DOHH2 (cell line): ENCODE measurements at regions not wholly inside any gene's neighbourhood (a gene's known extent, or its start where the extent isn't known, plus 50 kb on each side); places are given as distances from the start of the nearest gene placed in this dataset.

Experiments used
- CTCF ChIP-seq: fragments of 200-600 bp; sonication (generic); IDR thresholded peaks from one replicate; pipeline ENCODE4 v1.5.1; 2014; ENCODE audit warnings: antibody characterized with exemption, mild to moderate bottlenecking, low read depth, low read length; ENCODE audit not compliant: poor library complexity, severe bottlenecking
- EZH2phosphoT487 ChIP-seq: fragments of 200-600 bp; sonication (generic); IDR thresholded peaks from 2 replicates; pipeline ENCODE4 v1.6.1; 2017; ENCODE audit warnings: borderline replicate concordance, mild to moderate bottlenecking, antibody characterized with exemption, low read length, moderate library complexity, mixed read lengths

DNA sequence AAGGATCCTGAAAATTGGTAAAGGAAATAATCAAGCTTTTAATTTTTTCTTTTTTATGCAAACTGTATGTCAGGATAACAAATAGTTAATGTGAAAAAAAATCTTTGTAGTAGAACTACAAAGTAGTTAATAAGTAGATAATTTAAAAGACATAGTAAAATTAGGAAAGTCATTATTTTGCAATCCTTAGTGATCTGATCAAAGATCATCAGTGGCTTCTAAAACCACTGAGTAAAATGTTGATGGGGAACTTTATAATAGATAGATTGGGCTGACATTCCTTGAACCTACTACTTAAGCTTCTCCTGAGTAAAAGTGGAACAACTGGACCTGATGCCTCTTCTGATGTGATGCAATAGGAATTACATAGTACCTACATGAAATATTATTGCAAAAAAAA, 119.0 kb upstream of the TMTC2 start:
- TF ChIP-seq CTCF (no peak), EZH2phosphoT487 (no peak)
